H1 (cell line): ENCODE measurements at regions not wholly inside any gene's neighbourhood (a gene's known extent, or its start where the extent isn't known, plus 50 kb on each side); places are given as distances from the start of the nearest gene placed in this dataset.

Source experiments
- CTCF ChIA-PET: fragments of 300-600 bp; sonication (Branson Sonifier 250); formaldehyde crosslinking; loops from one replicate; lab custom pipeline; 2021; ENCODE audit not compliant: partially characterized antibody; lab: Charles Lee
- POLR2A ChIA-PET: fragments of 300-600 bp; sonication (Branson Sonifier 250); formaldehyde crosslinking; loops from one replicate; lab custom pipeline; 2021; ENCODE audit warnings: inconsistent platforms; ENCODE audit not compliant: partially characterized antibody; lab: Charles Lee
- DNase-seq, 2 experiments: peaks; one replicate each; pipeline versions ENCODE4 v3.0.0 to v3.0.0-alpha.2; 2010 to 2022; ENCODE audit warnings: low spot score in 2 of 2, low read depth in 1 of 2, mixed read lengths in 1 of 2
- FAIRE-seq: peaks from 2 replicates; lab custom pipeline; 2011; peaks lifted over from hg19 to GRCh38; lab: Jason Lieb, UNC
- H2AFZ ChIP-seq: 2 replicates; pipeline ENCODE4 v1.8.1; 2012; ENCODE audit warnings: low read length, inconsistent platforms
- H2AK5ac ChIP-seq: 2 replicates; pipeline ENCODE4 v1.6.1; 2013; ENCODE audit warnings: low read depth, low read length
- H2BK120ac ChIP-seq: replicated peaks from 2 replicates; pipeline ENCODE3; 2013; ENCODE audit warnings: low read depth, low read length, inconsistent platforms
- H2BK12ac ChIP-seq: 2 replicates; pipeline ENCODE4 v1.6.1; 2013; ENCODE audit warnings: low read depth, low read length
- H2BK15ac ChIP-seq: 2 replicates; pipeline ENCODE4 v1.6.1; 2013; ENCODE audit warnings: low read length
- H2BK20ac ChIP-seq: 2 replicates; pipeline ENCODE4 v1.6.1; 2013; ENCODE audit warnings: low read length
- H2BK5ac ChIP-seq: 2 replicates; pipeline ENCODE4 v1.6.1; 2013; ENCODE audit warnings: low read depth, low read length
- H3K14ac ChIP-seq: 2 replicates; pipeline ENCODE4 v1.6.1; 2013; ENCODE audit warnings: inconsistent platforms; ENCODE audit not compliant: insufficient read length
- H3K18ac ChIP-seq: 2 replicates; pipeline ENCODE4 v1.6.1; 2013; ENCODE audit warnings: low read length; ENCODE audit errors: extremely low read depth
- H3K23ac ChIP-seq: 2 replicates; pipeline ENCODE4 v1.6.1; 2013; ENCODE audit warnings: inconsistent platforms; ENCODE audit not compliant: insufficient read length
- H3K23me2 ChIP-seq: 2 replicates; pipeline ENCODE4 v1.6.1; 2013; ENCODE audit warnings: low read depth, low read length
- H3K27ac ChIP-seq: 2 replicates; pipeline ENCODE4 v1.6.1; 2011; ENCODE audit warnings: low read depth, low read length, inconsistent platforms
- H3K27me3 ChIP-seq, 4 experiments: replicated peaks in 1 of 4; 1 replicate in 1 of 4; 2 replicates in 3 of 4; pipeline versions ENCODE4 v1.6.1 to v1.8.1; 2011 to 2013; ENCODE audit warnings: low read length in 3 of 4, mild to moderate bottlenecking in 3 of 4, inconsistent platforms in 2 of 4, mixed read lengths in 2 of 4, moderate library complexity in 1 of 4; ENCODE audit not compliant: control insufficient read depth in 3 of 4, insufficient read depth in 3 of 4; ENCODE audit errors: extremely low read depth in 1 of 4
- H3K36me3 ChIP-seq, 4 experiments: 2 replicates each; pipeline versions ENCODE4 v1.6.1 to v1.8.1; 2011 to 2013; ENCODE audit warnings: mild to moderate bottlenecking in 4 of 4, low read length in 3 of 4, moderate library complexity in 2 of 4, control low read depth in 1 of 4, inconsistent platforms in 1 of 4; ENCODE audit not compliant: insufficient read depth in 4 of 4, control insufficient read depth in 2 of 4
- H3K4ac ChIP-seq: replicated peaks from 2 replicates; pipeline ENCODE3; 2013; ENCODE audit warnings: low read length, low read depth, mixed read lengths, inconsistent platforms; ENCODE audit not compliant: insufficient read length
- H3K4me1 ChIP-seq, 4 experiments: replicated peaks in 1 of 4; 1 replicate in 1 of 4; 2 replicates in 3 of 4; pipeline versions ENCODE4 v1.6.1 to v1.8.1; 2011 to 2013; ENCODE audit warnings: low read length in 3 of 4, inconsistent platforms in 2 of 4, mixed read lengths in 1 of 4; ENCODE audit not compliant: insufficient read depth in 4 of 4, control insufficient read depth in 3 of 4
- H3K4me2 ChIP-seq, 2 experiments: 2 replicates each; pipeline versions ENCODE4 v1.6.1 to v1.8.1; 2011 to 2013; ENCODE audit warnings: low read depth in 2 of 2, low read length in 2 of 2, control low read depth in 1 of 2, inconsistent platforms in 1 of 2, mild to moderate bottlenecking in 1 of 2; ENCODE audit not compliant: insufficient read depth in 1 of 2
- H3K4me3 ChIP-seq, 4 experiments: fragments of 200-600, 300-600 bp in 1 of 4; sonication (generic), shearing (Covaris generic), sonication (Bioruptor Twin) in 1 of 4; 2 replicates each; pipeline versions ENCODE4 v1.5.1 to v1.8.1; 2011 to 2016; ENCODE audit warnings: low read length in 4 of 4, low read depth in 3 of 4, control low read depth in 2 of 4, inconsistent platforms in 2 of 4, mild to moderate bottlenecking in 2 of 4, mixed read lengths in 1 of 4, moderate library complexity in 1 of 4; ENCODE audit not compliant: insufficient read depth in 2 of 4; ENCODE audit errors: extremely low read depth in 1 of 4
- H3K56ac ChIP-seq: replicated peaks from 2 replicates; pipeline ENCODE3; 2013; ENCODE audit warnings: low read depth, mild to moderate bottlenecking, mixed read lengths, low read length, inconsistent platforms; ENCODE audit not compliant: insufficient read length
- H3K79me1 ChIP-seq: 2 replicates; pipeline ENCODE4 v1.6.1; 2013; ENCODE audit warnings: low read depth, low read length, control low read depth
- H3K79me2 ChIP-seq, 2 experiments: 2 replicates each; pipeline versions ENCODE4 v1.6.1 to v1.8.1; 2012 to 2013; ENCODE audit warnings: low read length in 2 of 2, mild to moderate bottlenecking in 2 of 2, inconsistent platforms in 1 of 2; ENCODE audit not compliant: insufficient read depth in 2 of 2, control insufficient read depth in 1 of 2
- H3K9ac ChIP-seq, 4 experiments: replicated peaks in 1 of 4; 1 replicate in 1 of 4; 2 replicates in 3 of 4; pipeline versions ENCODE4 v1.6.1 to v1.8.1; 2011 to 2013; ENCODE audit warnings: low read depth in 3 of 4, low read length in 3 of 4, control low read depth in 2 of 4, mild to moderate bottlenecking in 2 of 4, moderate library complexity in 2 of 4, inconsistent platforms in 1 of 4; ENCODE audit errors: extremely low read depth in 1 of 4
- H3K9me3 ChIP-seq, 2 experiments: 2 replicates each; pipeline versions ENCODE4 v1.6.1 to v1.8.1; 2012 to 2013; ENCODE audit warnings: mild to moderate bottlenecking in 2 of 2, moderate library complexity in 2 of 2, control low read depth in 1 of 2, inconsistent platforms in 1 of 2, low read depth in 1 of 2, low read length in 1 of 2, mixed read lengths in 1 of 2; ENCODE audit not compliant: insufficient read depth in 2 of 2
- H4K20me1 ChIP-seq, 2 experiments: replicated peaks in 1 of 2; 2 replicates each; pipeline versions ENCODE3 to v1.8.1; 2011 to 2013; ENCODE audit warnings: inconsistent platforms in 2 of 2, low read length in 2 of 2, mild to moderate bottlenecking in 1 of 2; ENCODE audit not compliant: insufficient read depth in 2 of 2, control insufficient read depth in 1 of 2
- H4K5ac ChIP-seq: 2 replicates; pipeline ENCODE4 v1.6.1; 2013; ENCODE audit warnings: low read length, low read depth, mixed read lengths, inconsistent platforms; ENCODE audit not compliant: insufficient read length
- H4K8ac ChIP-seq: 2 replicates; pipeline ENCODE4 v1.8.0; 2013; ENCODE audit warnings: mild to moderate bottlenecking, moderate library complexity, low read length, inconsistent platforms; ENCODE audit not compliant: insufficient read depth; ENCODE audit errors: extremely low read depth
- H4K91ac ChIP-seq: replicated peaks from 2 replicates; pipeline ENCODE3; 2013; ENCODE audit warnings: low read length, mixed read lengths, inconsistent platforms; ENCODE audit not compliant: insufficient read length
- BACH1 ChIP-seq: IDR thresholded peaks from 2 replicates; pipeline ENCODE4 v1.6.1; 2012; ENCODE audit warnings: low read length, improper control_type of control experiment
- BRCA1 ChIP-seq: IDR thresholded peaks from 2 replicates; pipeline ENCODE4 v1.6.1; 2012; ENCODE audit warnings: low read depth, low read length, improper control_type of control experiment
- CHD2 ChIP-seq: IDR thresholded peaks from 2 replicates; pipeline ENCODE4 v1.6.1; 2012; ENCODE audit warnings: low read length, improper control_type of control experiment
- EP300 ChIP-seq, 2 experiments: IDR thresholded peaks; 1 replicate in 1 of 2; 2 replicates in 1 of 2; pipeline ENCODE4 v1.6.1; 2011 to 2012; ENCODE audit warnings: low read depth in 2 of 2, low read length in 2 of 2, mild to moderate bottlenecking in 2 of 2, borderline replicate concordance in 1 of 2, inconsistent platforms in 1 of 2, moderate library complexity in 1 of 2
- HDAC2 ChIP-seq, 2 experiments: fragments of 300-600 bp in 1 of 2; sonication (generic) in 1 of 2; IDR thresholded peaks; 2 replicates each; pipeline ENCODE4 v1.6.1; 2011 to 2012; ENCODE audit warnings: low read depth in 2 of 2, low read length in 2 of 2, mild to moderate bottlenecking in 2 of 2, moderate library complexity in 2 of 2, borderline replicate concordance in 1 of 2, inconsistent platforms in 1 of 2
- JUND ChIP-seq: IDR thresholded peaks from 2 replicates; pipeline ENCODE4 v1.6.1; 2011; ENCODE audit warnings: mild to moderate bottlenecking, improper control_type of control experiment, low read length
- KDM1A ChIP-seq: fragments of 200-600, 300-600 bp; sonication (generic); IDR thresholded peaks from 2 replicates; pipeline ENCODE4 v1.7.1; 2016; ENCODE audit warnings: mild to moderate bottlenecking, low read length, borderline replicate concordance
- KDM4A ChIP-seq: IDR thresholded peaks from one replicate; pipeline ENCODE4 v1.7.1; 2012; ENCODE audit warnings: low read depth, mild to moderate bottlenecking, moderate library complexity, low read length, inconsistent platforms; ENCODE audit not compliant: severe bottlenecking
- KDM5A ChIP-seq: fragments of 200-600 bp; IDR thresholded peaks from 2 replicates; pipeline ENCODE4 v1.7.1; 2012; ENCODE audit warnings: mild to moderate bottlenecking, low read length, inconsistent platforms, mixed read lengths
- RBBP5 ChIP-seq: IDR thresholded peaks from 2 replicates; pipeline ENCODE4 v1.7.1; 2012; ENCODE audit warnings: low read depth, mild to moderate bottlenecking, inconsistent platforms, low read length, moderate library complexity, borderline replicate concordance
- WGBS, 2 experiments: shearing (Covaris generic) in 1 of 2; methylation state at CpG; one replicate each; pipeline versions ENCODE4 v1.1.6 to v1.1.7; 2013 to 2015; ENCODE audit warnings: low lambda C conversion rate in 2 of 2, mixed read lengths in 2 of 2, inconsistent platforms in 1 of 2, low coverage in 1 of 2, missing lambda C conversion rate in 1 of 2; ENCODE audit not compliant: insufficient replicate concordance in 2 of 2, insufficient coverage in 1 of 2, insufficient read length in 1 of 2; ENCODE audit errors: extremely low coverage in 1 of 2, missing lambda C conversion rate in 1 of 2; 5-methylcytosine and 5-hydroxymethylcytosine counted together
- TF ChIP-seq, protein P1 (sequence below): IDR thresholded peaks from 2 replicates; pipeline ENCODE4 v1.6.1; 2012; ENCODE audit warnings: inconsistent platforms
- TF ChIP-seq, protein P2 (sequence below): IDR thresholded peaks from 2 replicates; pipeline ENCODE4 v1.6.1; 2012; ENCODE audit warnings: inconsistent platforms

DNA sequence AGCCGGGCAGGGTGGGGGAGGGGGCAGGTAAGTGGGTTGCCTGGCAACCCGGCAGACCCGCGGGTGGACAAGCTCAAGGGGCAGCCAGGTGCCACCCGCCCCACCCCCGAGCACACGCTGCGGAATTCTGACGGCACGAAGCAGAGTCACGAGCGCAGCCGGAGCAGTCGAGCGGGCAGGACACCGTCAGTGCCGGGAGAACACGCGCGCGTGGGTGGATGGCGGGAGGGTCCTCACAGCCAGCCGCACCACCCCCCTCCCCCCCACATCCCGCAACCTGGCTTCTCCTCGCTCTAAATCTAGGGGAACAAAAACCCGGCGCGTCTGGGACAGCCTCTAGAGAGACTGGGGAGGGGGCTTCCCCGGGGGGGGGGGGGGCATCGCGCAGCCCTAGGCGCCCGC, 133.1 kb upstream of the HSD17B12 start:
- Histone ChIP-seq H3K9ac (no peak overlapping the region), H2BK120ac (no peak overlapping the region), H3K79me2 (no peaks in the 10 kb centered on the region), H4K8ac (peak overlapping the region; percentile 79; the same call in 1 of the 2 replicates), H3K4me1 (peaks cover 2 to 12% (median 7%) of the 10 kb centered on the region in 4 experiments; a peak in 6 of 7 replicates), H3K18ac (peak overlapping the region; percentile 66; the same call in 1 of the 2 replicates), H3K27me3 (peaks cover 19 to 38% (median 30%) of the 10 kb centered on the region in 4 experiments), H2BK15ac (no peak overlapping the region), H3K36me3 (no peaks in the 10 kb centered on the region), H3K27ac (no peak overlapping the region), H4K91ac (no peak overlapping the region), H3K23me2 (peaks cover 4% of the 10 kb centered on the region; the same call in 1 of the 2 replicates), H3K4me2 (peak overlapping the region; percentile 65 to 77), H2BK12ac (no peak overlapping the region; the same call in 1 of the 2 replicates), H2AK5ac (no peak overlapping the region), H4K5ac (no peak overlapping the region), H3K4ac (no peak overlapping the region), H3K4me3 (peak overlapping the region; percentile 11 to 63 (median 16); a peak in 7 of 8 replicates), H3K9me3 (peaks cover 5 to 7% of the 10 kb centered on the region in 2 experiments; a peak in 1 of 4 replicates), H2AFZ (no peak overlapping the region), H2BK5ac (no peak overlapping the region), H3K79me1 (no peaks in the 10 kb centered on the region), H2BK20ac (no peak overlapping the region), H4K20me1 (no peaks in the 10 kb centered on the region), H3K56ac (no peak overlapping the region), H3K14ac (no peak overlapping the region), H3K23ac (no peak overlapping the region)
- WGBS, 2 experiments = 29% methylated on average over 1 of the region's 33 CpGs; no CpG with 5 or more reads in 1 of the 2 experiments
- DNase-seq (no peak), FAIRE-seq (no peak)
- ChIA-PET POLR2A (interaction anchor here (1.9 kb wide), 1 partner anchor 10 kb away, joined by 9 read pairs; no protein-coding TSS in a partner anchor), CTCF (interaction anchor here (1.2 to 34.3 kb wide), 5 partner anchors 8 to 43 kb away, joined by 3 to 646 read pairs (median 4); no protein-coding TSS in a partner anchor)
- TF ChIP-seq JUND = no peak
- no peak for TF ChIP-seq BRCA1
- no peak for TF ChIP-seq KDM5A
- no peak for TF ChIP-seq EP300 (IDR thresholded peaks at IDR 0.05; ENCODE audit: borderline replicate concordance in 1 of 2, low read depth in 2 of 2, low read length in 2 of 2)
- TF ChIP-seq, protein P1, sequence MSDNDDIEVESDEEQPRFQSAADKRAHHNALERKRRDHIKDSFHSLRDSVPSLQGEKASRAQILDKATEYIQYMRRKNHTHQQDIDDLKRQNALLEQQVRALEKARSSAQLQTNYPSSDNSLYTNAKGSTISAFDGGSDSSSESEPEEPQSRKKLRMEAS = peak; percentile 70
- 0 out of 2 replicates have a peak, but pooled peaks have one; percentile 30 for TF ChIP-seq RBBP5
- 0 out of 4 replicates have a peak, but pooled peaks of 1 of the 2 experiments have one; percentile 31 for TF ChIP-seq HDAC2 (IDR thresholded peaks at IDR 0.05; ENCODE audit: borderline replicate concordance in 1 of 2, low read depth in 2 of 2, low read length in 2 of 2)
- TF ChIP-seq, protein P2, sequence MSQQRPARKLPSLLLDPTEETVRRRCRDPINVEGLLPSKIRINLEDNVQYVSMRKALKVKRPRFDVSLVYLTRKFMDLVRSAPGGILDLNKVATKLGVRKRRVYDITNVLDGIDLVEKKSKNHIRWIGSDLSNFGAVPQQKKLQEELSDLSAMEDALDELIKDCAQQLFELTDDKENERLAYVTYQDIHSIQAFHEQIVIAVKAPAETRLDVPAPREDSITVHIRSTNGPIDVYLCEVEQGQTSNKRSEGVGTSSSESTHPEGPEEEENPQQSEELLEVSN = peak; percentile 56; the same call in 1 of the 2 replicates
- no peak for TF ChIP-seq CHD2
- peak; percentile 56 for TF ChIP-seq BACH1
- peak; percentile 70 for TF ChIP-seq KDM4A
- TF ChIP-seq KDM1A = 0 out of 2 replicates have a peak, but pooled peaks have one; percentile 27
